ENCODE measurements at regions not wholly inside any gene's neighbourhood (a gene's known extent, or its start where the extent isn't known, plus 50 kb on each side); places are given as distances from the start of the nearest gene placed in this dataset.
"Not testable (repeated sequence)": the region's sequence is repeated elsewhere in the genome, so short reads cannot be mapped to it uniquely, and the experiment has no call there.

DNA sequence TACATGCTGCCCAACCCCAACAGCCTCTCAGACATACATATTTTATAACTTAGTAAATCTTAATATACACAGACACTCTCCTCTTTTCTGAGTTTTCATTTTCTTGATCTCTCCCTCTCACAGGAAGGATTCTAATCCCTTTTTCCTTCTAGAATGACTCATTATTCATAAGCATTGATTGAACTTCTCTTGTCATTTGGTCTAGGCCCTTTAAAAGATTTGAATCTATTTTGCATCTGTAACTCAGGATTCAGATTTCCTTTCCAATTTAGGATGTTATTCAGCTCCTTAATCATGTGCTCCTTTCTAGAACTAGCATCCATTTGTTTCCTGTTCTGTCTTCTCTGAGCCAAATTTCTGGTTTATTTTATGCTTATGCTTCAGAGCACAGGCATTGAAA lies 624.5 kb upstream of the SGO1 start:
- no peak for DNase-seq

DNA sequence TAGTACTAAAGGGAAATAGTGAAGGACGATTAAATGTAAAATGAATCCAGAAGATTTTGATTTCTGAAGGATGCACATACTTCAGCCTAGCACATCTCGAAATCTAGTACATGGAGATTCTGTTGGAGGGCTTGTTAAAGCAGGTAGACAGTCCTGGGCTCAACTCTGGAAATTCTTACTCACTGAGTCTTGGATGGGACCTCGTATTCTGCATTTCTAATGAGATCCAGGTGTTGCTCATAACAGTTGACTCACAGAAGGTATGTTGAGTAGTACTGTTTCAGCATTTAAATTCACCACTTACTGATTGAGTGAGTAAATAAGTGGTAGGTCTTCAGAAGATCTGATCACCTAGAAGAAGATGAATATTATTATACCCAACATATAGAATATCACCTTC lies 623.4 kb upstream of the SGO1 start:
- DNase-seq = no peak

DNA sequence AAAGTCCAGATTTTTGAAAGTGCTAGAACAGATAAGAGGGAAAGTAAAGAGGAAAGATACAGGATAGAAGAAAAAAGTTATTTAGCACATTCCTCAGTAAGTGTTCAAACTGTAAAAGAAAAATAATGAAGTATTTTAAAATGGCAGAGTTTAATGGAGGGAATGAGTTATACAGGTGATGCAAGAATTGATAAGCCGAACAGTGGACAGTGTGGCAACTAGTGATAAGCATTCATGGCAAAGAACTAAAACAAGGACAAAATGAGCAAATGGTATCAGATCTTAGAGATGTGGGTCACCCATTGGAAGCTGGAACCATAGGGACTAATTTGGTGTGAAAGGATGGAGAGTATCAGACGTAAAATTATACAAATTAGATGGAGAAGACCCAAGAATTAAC lies 622.9 kb upstream of the SGO1 start:
- no peak for DNase-seq

DNA sequence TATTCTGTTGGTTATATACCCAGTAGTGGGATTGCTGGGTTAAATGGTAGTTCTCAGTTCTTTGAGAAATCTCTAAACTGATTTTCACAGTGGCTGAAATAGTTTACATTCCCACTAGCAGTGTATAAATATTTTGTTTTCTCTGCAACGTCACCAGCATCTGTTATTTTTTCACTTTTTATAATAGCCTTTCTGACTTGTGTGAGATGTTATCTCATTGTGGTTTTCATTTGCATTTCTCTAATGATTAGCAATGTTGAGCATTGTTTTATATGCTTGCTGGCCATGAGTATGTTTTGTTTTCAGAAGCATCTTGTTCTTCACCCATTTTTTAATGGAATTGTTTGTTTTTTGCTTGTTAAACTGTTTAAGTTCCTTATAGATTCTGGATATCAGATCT lies 612.7 kb upstream of the SGO1 start:
- no peak for DNase-seq

DNA sequence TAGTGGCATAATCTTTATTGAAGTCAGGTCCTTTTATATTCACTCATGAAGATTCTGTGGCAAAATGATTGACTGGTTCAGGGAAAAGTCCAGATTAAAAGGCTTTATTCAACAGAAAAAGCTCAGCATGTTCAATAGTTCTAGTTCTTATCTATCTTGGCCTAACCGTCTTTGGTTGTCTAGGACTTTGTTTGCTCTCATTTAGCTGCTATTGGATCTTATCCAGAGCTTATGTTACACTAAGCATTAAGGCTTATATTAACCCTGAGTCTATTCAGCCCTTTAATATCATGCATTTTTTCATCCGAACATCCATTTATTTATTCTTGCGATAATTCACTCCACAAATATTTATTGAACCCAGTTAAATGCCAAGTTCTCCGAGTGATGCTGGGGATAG lies 601.0 kb upstream of the SGO1 start:
- no peak for DNase-seq

DNA sequence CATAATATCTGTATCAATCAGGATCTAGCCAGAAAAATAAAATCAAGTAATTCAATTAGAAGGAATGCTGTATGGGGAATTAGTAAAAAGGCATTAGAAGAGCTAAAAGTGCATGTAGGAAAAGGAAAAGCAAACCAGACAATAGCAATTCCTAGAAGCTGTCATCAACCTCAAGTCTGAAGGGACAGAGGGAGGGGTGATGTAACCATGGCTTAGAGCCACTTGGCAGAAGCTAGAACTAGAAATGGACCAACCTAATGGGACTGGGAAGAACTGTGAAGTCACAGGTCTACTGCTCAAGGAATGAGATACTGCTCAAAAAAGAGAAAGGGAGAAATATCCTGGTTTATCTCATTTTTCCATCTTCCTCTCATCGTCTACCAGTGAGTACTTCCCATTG lies 590.7 kb upstream of the SGO1 start:
- no peak for DNase-seq

DNA sequence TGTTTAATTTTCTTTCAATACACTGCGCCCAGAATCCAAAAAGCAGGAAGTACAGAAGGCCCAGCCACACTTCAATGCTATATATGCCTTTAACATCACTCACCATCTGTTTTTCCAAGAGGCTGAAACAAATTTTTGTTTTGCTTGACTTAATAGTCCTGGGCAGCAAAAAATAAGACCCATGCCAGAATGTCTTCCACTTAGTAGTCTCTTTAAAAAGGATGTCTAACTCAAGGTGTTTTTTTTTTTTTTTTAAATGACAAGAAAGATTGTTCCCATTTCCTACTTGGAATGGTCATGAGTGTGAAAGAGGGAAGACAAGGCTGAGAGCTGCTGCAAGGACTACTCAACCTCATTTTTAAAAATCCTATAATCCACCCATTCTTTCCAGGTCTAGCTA lies 590.3 kb upstream of the SGO1 start:
- DNase-seq = no peak

DNA sequence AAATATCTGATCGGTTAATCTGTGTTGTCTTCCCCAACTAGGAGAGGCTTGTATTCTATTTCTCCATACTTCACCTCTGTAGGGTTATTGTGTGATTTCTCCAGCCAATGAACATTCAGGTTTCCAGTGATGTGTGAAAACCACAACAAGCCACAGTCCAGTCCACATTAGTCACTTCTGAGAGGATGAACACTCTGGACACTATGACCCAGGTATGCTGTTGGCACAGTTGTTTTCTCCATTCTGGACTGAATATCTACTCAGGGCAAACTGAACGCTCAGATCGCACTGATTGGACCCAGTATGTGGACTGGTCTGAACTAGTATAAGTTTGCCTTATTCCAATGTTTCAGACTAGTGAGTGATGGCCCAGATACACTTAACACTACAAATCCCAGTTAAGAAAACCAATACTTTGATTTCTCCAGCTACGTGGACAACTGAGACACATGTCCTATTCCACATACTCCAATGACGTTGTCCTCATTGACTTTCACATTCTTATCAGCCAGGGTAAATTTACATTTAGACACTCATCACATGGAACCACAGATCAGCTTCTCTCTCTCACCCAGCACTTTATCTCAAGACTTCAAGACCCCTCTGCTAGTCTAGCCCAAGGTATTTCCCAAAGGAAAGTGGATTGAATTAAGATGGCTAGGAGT lies 587.4 kb upstream of the SGO1 start:
- no peak for DNase-seq

DNA sequence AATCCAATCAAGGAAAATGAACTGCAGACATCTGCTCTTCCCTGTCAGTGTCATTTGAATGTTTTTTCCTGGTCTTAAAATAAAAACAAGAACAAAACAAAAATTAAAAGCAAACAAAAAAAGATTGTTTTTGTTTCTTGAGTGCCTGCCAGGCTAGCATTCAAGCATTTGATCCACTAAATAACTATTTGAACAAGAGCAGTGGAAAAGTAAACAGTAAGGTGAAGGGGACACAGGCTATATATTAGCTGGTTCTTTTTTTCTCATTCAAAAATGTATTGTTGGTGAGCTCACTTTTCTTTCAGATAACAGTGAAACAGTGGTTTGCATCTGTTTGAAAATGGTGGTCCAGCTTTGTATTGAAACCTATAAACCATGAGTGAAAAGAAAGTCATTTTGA lies 586.9 kb upstream of the SGO1 start:
- DNase-seq = no peak

DNA sequence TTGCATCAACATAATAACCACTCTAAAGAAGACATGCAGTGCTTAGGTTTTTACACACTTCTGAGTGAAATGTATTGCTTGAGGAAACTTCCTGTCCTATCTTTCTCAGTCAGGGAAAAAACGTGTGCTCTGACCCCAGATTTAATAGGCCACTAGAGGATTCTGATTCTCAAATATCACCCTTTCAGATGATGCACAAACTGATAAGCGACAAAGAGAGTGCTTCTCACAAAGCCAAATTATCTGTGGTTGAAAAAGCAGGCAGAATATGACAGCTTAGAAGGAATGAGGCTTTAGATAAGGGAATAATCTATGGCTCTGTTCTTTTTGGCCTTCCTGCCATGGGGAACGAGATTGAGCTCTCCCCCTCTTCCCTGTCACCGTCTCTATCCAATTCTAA lies 583.4 kb upstream of the SGO1 start:
- no peak for DNase-seq

DNA sequence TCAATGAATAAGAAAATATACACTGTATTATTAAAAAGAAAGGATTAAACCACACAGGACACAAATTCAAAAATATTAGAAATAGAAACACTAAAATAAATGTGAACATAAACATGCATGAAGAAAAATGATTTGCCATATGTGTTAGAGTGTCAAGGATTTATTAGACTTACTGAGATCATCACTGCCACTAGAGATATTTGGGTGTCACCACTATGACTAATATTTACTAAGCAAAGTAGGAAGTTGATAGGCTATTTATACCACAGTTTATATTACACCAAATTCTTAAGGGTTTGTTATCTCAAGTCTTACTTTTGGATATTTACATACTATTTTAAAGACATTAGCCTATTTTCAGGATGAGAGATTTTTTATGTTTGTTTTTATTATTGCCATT lies 575.0 kb upstream of the SGO1 start:
- no peak for DNase-seq

DNA sequence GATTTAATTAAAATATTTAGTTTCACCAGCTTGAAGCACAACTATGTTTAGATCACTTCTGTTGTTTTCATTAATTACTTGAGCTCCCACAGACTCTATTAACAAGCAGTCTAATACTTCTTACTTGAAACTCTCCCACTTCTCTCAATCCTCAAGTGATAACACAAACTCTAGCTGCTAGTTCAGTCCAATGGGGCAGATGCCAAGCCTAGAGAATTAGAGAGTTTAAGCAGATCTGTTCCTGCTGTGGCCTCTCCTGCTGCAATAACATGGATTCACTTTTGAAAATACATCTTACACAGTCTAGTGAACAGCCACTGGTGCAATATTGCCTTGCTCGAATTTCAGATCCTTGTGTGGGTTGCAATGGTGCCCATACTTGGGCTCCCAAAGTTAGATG lies 566.4 kb upstream of the SGO1 start:
- no peak for DNase-seq

DNA sequence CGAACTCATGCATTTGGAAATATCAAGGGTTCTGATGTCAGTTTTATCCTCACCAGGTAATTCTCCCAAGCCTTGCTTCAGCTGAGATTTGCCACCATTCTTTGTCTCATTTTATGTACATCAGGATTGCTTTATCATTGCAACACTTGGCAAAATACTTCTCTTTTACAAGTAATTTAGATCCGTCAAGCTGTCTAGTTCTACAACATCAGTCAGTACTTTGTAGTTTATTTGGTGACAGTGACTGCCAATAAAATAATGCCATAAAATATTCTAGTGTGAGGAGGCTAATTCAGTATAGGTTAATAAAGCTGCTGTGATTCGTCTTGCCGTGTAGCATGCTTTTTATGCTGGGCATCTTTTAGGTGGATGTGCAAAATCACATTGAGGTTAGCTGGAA lies 565.3 kb upstream of the SGO1 start:
- no peak for DNase-seq

DNA sequence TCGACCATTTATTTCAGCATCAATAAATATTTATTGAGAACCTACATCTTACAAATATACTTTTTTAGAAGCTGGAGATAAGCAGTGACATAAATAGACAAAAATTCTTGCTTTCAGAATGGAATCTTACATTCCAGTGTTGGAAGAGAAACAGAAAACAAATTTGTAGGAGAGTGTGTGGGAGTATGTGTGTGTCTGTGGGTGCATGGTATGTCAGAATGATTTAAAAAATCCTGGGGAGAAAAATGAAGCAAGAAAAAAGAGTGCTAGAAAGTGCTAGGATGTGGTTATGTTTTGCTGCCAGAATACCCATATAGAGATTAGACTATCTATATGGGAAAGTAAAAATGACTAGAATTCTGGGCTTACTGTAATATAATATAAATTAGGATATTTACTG lies 561.7 kb upstream of the SGO1 start:
- no peak for DNase-seq

DNA sequence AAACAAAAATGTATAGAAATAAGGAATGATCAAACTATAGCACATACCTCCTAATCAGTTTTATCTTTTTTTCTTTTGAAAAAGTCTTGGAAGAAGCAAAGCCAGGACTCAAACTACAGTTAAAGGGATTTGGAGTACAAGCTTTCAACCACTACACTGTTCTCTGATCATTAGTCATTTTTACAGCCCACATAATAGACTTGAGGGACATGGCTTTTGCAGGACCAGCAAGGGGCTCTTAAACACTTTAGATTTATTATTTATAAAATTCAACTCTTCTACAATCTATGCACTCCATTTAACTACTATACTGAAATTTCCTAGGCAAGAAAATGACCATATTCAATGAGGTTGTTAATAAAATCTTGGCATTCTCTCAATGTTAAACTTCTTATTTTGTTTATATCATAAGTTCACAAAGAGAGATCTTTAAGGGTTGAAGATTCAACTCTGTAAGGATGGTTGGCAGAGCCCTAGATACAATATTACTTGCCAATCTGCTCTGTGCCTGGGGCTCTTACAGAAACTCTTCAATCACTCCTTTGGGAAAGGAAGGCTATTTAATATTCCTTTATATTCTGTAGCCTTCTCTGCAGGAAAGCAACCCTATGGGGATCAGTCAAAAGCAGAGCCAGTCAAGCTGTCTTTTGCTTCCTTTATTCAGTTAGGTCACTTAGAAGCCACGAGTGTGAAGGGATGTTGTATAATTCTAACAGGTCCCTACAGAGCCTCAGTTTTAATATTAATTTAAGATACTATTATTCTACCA lies 557.7 kb upstream of the SGO1 start:
- no peak for DNase-seq

DNA sequence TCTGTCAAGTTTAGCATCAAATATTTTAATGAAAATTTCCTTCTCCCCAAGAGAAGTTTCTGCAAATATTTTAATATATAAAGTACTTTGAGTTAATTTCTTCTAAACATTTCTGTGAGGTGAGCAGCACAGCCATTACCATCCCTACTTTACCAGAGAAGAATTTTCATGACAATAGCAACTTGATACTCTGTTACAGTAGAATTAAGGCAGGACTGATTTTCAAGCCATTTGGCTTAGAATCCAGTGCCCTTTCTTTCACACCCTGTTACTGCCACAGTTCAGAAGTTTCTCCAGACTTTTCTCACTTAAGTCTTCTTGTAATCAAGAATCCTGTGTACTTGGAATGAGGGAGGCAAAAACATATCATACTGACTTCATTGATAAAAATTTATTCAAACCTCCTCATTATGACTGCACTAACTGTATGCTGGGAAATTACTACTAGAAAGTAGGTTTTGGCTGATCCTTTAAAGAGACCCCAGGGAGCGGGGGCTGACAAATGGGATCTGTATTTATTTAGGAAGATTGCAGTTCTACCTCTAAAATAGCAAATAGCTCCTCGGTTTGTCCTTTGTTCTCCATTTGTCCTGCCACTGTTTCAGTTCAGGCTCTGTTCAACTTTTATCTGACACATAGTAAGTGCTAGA lies 557.0 kb upstream of the SGO1 start:
- no peak for DNase-seq

DNA sequence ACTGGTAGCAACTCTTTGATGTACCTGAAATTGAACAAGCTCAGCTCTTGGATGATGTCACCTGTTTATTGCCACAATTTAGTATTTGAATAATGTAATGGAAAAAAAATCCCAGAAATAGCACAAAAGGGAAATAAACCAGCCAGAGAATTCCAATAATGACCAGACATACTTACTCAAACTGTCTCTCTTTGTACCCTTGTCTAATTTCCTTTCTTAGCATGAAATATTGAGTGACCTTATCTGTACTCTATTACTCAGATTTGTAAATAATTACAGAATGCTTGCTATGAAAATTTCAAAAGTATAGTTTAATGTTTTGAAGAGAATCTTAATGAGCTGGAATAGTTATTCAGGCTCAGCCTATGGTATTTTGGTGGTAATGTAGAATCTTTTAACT lies 555.4 kb upstream of the SGO1 start:
- DNase-seq = no peak

DNA sequence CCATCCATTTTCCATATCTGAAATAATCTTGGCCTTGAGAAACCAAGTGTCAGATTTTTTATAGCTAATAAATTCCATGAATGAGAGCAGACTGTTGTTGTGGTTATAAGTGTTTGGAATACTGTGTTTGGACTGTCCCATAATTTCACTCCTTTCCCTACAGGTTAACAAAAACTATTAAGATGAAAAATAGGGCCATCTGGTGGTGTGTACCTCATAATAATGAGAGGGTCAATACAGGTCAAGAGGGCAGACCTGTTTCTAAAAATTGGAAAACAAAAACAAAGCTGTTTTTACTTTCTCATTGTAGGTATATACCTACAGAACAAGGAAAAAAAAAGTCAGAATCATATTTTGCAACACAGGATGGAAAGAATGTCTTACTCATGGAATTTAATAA lies 553.8 kb upstream of the SGO1 start:
- no peak for DNase-seq

DNA sequence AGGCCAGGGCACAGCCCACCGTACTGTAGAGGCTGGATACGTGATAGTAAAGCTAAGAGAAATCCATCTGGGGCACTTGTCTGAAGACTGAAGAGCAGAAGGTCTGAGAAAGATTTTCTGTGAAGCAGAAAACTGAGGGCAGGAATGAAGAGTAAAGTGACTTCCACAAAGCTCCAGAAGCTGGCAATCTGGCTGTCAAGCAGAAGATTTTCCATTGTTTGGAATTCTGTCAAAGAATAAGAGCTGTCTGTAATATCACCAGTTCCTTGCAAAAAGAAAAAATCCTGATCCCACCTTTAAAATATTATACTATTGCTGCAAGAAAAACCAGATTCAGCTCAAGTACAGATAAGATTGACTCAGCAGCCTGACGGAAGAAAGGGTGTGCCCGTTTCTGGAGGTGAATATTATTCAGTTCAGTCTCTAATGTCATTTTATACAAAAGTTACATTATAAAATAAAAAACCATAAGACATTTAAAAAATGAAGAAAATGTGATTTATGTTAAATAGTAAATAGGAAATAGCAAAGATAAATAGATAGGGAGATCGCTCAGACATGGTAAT lies 550.4 kb upstream of the SGO1 start:
- DNase-seq = no peak

DNA sequence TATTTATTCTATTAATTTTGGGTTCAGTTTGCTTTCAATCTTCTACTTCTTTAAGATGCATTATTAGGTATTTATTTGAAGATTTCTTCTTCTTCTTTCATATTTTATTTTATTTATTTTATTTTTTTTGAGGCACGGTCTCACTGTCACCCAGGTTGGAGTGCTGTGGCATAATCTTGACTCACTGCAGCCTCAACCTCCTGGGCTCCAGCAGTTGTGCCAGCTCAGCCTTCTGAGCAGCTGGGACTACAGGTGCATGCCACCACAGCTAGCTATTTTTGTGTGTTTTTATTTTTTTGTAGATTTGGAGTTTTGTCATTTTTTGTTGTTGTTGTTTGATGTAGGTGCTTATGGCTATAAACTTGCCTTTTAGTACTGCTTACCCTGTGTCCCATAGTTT lies 543.2 kb upstream of the SGO1 start:
- DNase-seq = no peak

DNA sequence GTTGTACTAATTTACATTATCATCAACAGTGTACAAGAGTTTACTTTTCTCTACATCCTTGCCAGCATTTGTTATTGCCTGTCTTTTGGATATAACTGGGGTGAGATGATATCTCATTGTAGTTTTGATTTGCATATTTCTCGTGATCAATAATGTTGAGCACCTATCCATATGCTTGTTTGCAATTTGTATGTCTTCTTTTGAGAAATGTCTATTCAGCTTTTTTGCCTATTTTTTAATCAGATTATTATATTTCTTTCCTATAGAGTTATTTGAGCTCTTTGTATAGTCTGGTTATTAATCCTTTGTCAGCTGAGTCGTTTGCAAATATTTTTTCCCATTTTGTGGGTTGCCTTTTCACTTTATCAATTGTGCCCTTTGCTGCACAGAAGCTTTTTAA lies 540.8 kb upstream of the SGO1 start:
- no peak for DNase-seq

DNA sequence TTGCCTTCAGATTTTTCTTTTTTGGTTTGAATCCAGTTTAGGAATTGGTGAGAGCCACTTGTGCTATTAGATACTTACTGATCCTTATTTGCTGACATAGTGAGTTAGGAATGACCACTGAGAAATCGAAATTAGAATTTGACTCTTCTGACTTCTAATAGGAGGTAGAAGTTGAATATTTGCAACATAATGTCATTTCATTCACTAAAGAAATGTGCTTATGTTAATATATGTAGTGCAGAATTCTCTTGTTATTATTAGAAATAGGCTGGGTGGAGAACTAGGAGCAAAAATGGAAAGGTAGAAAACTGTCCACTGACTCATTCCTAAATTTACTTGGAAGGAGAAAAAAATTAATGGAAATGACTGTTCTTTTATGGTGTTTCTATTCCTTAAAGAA lies 538.2 kb upstream of the SGO1 start:
- DNase-seq = no peak

DNA sequence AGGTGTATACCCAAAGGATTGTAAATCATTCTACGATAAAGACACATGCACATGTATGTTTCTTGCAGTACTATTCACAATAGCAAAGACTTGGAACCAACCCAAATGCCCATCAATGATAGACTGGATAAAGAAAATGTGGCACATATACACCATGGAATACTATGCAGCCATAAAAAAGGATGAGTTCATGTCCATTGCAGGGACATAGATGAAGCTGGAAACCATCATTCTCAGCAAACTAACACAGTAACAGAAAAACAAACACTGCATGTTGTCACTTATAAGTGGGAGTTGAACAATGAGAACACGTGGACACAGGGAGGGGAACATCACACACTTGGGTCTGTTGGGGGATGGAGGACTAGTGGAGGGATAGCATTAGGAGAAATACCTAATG lies 530.4 kb upstream of the SGO1 start:
- not testable (repeated sequence) for DNase-seq

DNA sequence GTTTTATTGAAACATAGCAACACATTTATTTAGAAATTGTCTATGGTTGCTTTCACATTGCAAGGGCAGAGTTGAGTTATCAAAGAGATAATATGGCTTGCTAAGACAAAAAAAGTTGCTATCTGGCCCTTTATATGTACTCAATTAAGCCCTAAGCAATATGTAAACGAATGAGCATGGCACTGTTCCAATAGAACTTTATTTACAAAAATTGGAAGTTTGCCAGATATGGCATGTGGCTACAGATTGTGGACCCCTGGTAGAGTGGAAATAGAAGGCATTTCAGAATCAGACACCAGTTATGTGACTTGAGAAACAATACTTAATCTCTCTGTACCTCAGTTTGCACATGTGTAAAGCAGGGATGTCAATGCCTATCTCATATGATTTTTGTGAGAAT lies 515.6 kb upstream of the SGO1 start:
- DNase-seq = no peak

Data from NCI-H1092 (cell line).